ENCODE measurements at regions not wholly inside any gene's neighbourhood (a gene's known extent, or its start where the extent isn't known, plus 50 kb on each side); places are given as distances from the start of the nearest gene placed in this dataset.

DNA sequence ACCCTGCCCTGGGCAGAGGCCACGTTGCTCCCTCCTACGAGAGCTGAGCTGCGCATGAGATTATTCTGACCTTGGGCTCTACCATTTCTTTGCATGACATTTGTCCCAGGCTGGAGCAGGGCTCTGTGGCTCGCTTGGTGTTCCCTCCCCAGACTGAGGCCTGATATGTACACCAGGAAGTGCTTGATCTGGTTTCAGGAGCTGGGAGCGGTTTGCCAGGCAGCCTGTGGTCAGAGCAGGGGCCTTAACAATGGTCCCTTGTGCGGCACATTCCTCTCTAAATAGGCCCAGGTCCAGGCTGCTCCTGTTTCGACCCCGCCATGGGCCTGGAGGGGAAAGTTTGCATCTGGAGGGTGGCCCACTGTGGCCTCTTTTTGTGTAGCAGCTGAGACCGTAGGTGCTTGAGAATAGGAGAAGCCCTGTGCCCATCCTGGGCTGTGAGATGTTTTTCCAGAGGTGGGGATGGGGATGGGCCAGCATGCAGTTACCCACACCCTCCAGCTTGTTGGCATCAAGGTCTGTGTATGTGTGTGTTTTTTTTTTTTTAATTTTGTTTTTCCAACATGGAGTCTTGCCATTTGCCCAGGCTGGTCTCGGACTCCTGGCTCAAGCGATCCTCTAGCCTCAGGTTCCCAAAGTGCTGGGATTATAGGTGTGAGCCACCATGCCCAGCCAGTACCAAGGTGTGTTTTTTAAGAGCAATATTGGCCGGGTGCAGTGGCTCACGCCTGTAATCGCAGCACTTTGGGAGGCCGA, 253.9 kb downstream of the SEC14L1 start:
- H3K4me1 ChIP-seq (ENCODE audit: control insufficient read depth, insufficient read depth, low read length): peaks cover 62% of the 10 kb centered on the region
- H3K36me3 ChIP-seq (ENCODE audit: control insufficient read depth in 2 of 2, insufficient read depth in 2 of 2, low read length in 2 of 2): peaks cover 0 to 8% of the 10 kb centered on the region in 2 donors
- peak overlapping the region; percentile 49 for H3K27ac ChIP-seq (ENCODE audit: low read length)
- peak overlapping the region; percentile 19 to 36 for H3K9ac ChIP-seq (ENCODE audit: low read length in 2 of 2)
- H3K27me3 ChIP-seq (ENCODE audit: control insufficient read depth in 1 of 2, insufficient read depth in 2 of 2, low read length in 2 of 2): no peaks in the 10 kb centered on the region
- no peak overlapping the region for H3K4me3 ChIP-seq (ENCODE audit: low read length in 2 of 2)
- no peaks in the 10 kb centered on the region for H3K9me3 ChIP-seq (ENCODE audit: control insufficient read depth in 2 of 2, low read length in 2 of 2)

DNA sequence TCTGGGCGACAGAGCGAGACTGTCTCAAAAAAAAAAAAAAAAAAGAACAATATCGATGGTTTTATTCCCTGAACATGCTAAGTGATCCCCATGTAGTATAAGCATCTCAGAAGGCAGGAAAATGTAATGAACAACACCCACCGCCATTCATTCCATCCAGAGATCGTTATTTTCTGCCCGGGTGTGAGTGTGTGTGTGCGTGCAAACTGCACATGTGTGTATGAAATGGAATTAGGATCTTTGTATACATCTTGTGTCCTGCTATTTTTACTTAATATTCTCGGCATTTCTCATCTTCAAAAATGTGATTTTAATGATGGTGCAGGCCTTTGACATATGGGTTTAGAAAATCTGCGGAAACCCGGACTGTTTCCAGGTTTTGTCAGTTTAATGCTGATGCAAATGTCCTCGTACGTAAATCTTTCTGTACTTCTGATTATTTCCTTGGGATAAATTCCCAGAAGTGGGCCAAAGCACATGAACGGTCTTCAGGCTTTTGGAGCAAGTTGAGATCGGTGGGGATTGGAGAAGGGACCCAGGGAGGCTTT, 254.8 kb downstream of the SEC14L1 start:
- peaks cover 65% of the 10 kb centered on the region for H3K4me1 ChIP-seq (ENCODE audit: control insufficient read depth, insufficient read depth, low read length)

DNA sequence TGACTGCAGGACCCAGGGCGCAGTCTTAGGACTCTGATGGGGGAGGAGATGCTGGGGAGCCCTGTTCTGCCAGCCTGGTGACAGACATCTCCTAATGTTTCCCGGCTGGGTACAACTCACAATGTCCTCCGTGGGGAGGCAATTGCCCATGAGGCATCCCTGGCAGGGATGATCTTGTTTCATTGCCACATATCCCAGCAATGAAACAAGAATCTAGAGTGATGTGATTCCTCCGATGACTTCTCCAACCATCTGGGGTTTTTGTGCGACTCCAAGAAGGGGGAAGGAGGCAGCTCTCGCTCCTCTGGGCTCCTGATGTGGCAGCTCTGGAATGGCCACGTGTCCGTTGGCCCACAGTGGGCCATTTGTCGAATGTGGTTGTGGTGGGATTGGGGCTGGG, 255.8 kb downstream of the SEC14L1 start:
- Histone ChIP-seq H3K27ac (ENCODE audit: low read length) (no peak overlapping the region), H3K36me3 (ENCODE audit: control insufficient read depth in 2 of 2, insufficient read depth in 2 of 2, low read length in 2 of 2) (peaks cover 0 to 8% of the 10 kb centered on the region in 2 donors), H3K9ac (ENCODE audit: low read length in 2 of 2) (no peak overlapping the region), H3K27me3 (ENCODE audit: control insufficient read depth in 1 of 2, insufficient read depth in 2 of 2, low read length in 2 of 2) (no peaks in the 10 kb centered on the region), H3K4me1 (ENCODE audit: control insufficient read depth, insufficient read depth, low read length) (peaks cover 62% of the 10 kb centered on the region), H3K4me3 (ENCODE audit: low read length in 2 of 2) (no peak overlapping the region), H3K9me3 (ENCODE audit: control insufficient read depth in 2 of 2, low read length in 2 of 2) (no peaks in the 10 kb centered on the region)

More for the DNA sequence above, 254.8 kb downstream of the SEC14L1 start:
- Histone ChIP-seq H3K27ac (ENCODE audit: low read length) (no peak overlapping the region), H3K4me3 (ENCODE audit: low read length in 2 of 2) (no peak overlapping the region), H3K36me3 (ENCODE audit: control insufficient read depth in 2 of 2, insufficient read depth in 2 of 2, low read length in 2 of 2) (peaks cover 0 to 8% of the 10 kb centered on the region in 2 donors), H3K9ac (ENCODE audit: low read length in 2 of 2) (no peak overlapping the region), H3K9me3 (ENCODE audit: control insufficient read depth in 2 of 2, low read length in 2 of 2) (no peaks in the 10 kb centered on the region), H3K27me3 (ENCODE audit: control insufficient read depth in 1 of 2, insufficient read depth in 2 of 2, low read length in 2 of 2) (no peaks in the 10 kb centered on the region)

DNA sequence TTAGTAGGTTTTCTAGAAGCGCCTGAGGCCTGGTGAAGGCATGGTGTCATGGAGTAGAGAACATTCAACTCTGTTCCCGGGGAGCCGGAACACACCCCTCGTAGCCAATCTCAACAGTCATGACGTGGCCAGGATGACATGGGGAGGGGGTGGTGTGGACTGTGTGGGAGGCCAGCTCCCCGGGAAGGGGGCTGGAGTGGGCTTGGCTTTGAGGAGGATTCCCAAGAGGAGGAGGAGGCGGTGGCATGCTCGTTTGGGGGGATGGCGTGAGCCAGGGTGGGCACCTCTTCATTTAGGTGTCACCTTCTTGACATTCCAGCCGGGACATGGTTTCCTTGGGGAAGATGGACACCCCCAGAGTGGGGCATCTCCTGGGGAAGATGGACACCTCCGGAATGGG, 257.5 kb downstream of the SEC14L1 start:
- Histone ChIP-seq H3K27me3 (ENCODE audit: control insufficient read depth in 1 of 2, insufficient read depth in 2 of 2, low read length in 2 of 2) (no peaks in the 10 kb centered on the region), H3K4me1 (ENCODE audit: control insufficient read depth, insufficient read depth, low read length) (peaks cover 55% of the 10 kb centered on the region), H3K36me3 (ENCODE audit: control insufficient read depth in 2 of 2, insufficient read depth in 2 of 2, low read length in 2 of 2) (peaks cover 7 to 13% of the 10 kb centered on the region in 2 donors), H3K9me3 (ENCODE audit: control insufficient read depth in 2 of 2, low read length in 2 of 2) (no peaks in the 10 kb centered on the region), H3K9ac (ENCODE audit: low read length in 2 of 2) (no peak overlapping the region), H3K4me3 (ENCODE audit: low read length in 2 of 2) (no peak overlapping the region), H3K27ac (ENCODE audit: low read length) (peak overlapping the region; percentile 75)

DNA sequence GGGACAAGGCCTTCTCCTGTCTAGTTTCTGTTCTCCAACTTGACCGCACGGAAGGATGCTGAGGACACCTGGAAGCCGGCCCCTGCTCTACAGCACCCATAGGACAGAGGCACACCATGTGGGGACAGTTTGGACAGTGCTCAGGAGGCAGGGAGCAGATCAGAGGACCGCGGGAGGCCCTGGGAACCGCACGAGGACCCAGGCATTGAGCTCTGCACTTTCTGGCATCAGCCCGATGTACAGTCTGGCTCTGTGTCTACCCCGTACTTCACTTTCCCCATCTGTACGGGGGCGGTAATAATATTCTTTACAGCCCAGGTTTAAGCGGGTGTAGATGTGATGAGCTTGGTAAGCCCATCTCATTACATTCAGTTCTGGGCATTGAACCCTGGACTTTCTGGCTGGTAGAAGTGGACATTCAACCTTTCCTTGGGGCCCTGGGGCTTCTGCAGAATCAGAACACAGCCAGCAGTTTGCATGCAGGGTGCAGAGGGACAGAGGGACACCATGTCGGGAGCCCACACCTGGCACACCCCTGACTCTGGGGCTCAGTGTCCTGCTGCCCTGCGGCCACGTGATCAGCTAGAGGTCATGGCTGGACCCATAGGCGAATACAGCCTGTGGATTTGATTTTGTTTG, 258.7 kb downstream of the SEC14L1 start:
- Histone ChIP-seq H3K4me1 (ENCODE audit: control insufficient read depth, insufficient read depth, low read length) (peaks cover 56% of the 10 kb centered on the region), H3K9ac (ENCODE audit: low read length in 2 of 2) (no peak overlapping the region), H3K4me3 (ENCODE audit: low read length in 2 of 2) (no peak overlapping the region), H3K9me3 (ENCODE audit: control insufficient read depth in 2 of 2, low read length in 2 of 2) (no peaks in the 10 kb centered on the region), H3K36me3 (ENCODE audit: control insufficient read depth in 2 of 2, insufficient read depth in 2 of 2, low read length in 2 of 2) (peaks cover 7 to 13% of the 10 kb centered on the region in 2 donors), H3K27me3 (ENCODE audit: control insufficient read depth in 1 of 2, insufficient read depth in 2 of 2, low read length in 2 of 2) (no peaks in the 10 kb centered on the region), H3K27ac (ENCODE audit: low read length) (peak overlapping the region; percentile 75)

DNA sequence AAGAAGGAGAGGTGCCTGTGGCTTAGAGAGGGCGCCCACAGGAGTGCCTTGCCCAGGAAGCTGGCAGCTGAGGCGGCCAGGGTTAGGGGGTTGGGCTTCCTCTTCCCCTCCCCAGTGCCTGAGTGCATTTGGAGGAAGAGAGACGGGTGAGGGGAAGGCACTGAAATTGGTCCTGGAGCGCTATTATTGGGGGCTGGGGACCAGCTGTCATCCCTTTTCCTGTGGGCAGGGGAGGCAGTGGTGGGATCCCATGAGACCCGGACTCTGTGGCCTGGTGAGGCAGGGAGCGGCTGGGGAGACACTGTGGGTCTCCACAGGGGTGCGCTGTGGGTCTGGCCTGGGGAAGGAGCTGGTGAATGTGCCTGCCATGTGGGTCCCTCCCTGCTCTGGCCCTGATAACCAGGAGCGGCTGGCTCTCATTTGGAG, 259.7 kb downstream of the SEC14L1 start:
- H3K4me1 ChIP-seq (ENCODE audit: control insufficient read depth, insufficient read depth, low read length): peaks cover 59% of the 10 kb centered on the region
- peak overlapping the region; percentile 2 to 55 for H3K9ac ChIP-seq (ENCODE audit: low read length in 2 of 2)
- peaks cover 7 to 13% of the 10 kb centered on the region in 2 donors for H3K36me3 ChIP-seq (ENCODE audit: control insufficient read depth in 2 of 2, insufficient read depth in 2 of 2, low read length in 2 of 2)
- no peaks in the 10 kb centered on the region for H3K9me3 ChIP-seq (ENCODE audit: control insufficient read depth in 2 of 2, low read length in 2 of 2)
- peak overlapping the region in 1 of 2 donors; percentile 47 for H3K4me3 ChIP-seq (ENCODE audit: low read length in 2 of 2)
- no peaks in the 10 kb centered on the region for H3K27me3 ChIP-seq (ENCODE audit: control insufficient read depth in 1 of 2, insufficient read depth in 2 of 2, low read length in 2 of 2)
- peak overlapping the region; percentile 75 for H3K27ac ChIP-seq (ENCODE audit: low read length)

DNA sequence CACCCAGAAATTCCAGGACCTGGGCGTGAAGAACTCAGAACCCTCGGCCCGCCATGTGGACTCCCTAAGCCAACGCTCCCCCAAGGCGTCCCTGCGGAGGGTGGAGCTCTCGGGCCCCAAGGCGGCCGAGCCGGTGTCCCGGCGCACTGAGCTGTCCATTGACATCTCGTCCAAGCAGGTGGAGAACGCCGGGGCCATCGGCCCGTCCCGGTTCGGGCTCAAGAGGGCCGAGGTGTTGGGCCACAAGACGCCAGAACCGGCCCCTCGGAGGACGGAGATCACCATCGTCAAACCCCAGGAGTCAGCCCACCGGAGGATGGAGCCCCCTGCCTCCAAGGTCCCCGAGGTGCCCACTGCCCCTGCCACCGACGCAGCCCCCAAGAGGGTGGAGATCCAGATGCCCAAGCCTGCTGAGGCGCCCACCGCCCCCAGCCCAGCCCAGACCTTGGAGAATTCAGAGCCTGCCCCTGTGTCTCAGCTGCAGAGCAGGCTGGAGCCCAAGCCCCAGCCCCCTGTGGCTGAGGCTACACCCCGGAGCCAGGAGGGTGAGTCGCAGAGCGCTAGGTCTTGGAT, 261.5 kb downstream of the SEC14L1 start:
- Histone ChIP-seq H3K4me1 (ENCODE audit: control insufficient read depth, insufficient read depth, low read length) (peaks cover 68% of the 10 kb centered on the region), H3K27ac (ENCODE audit: low read length) (peak overlapping the region; percentile 99), H3K36me3 (ENCODE audit: control insufficient read depth in 2 of 2, insufficient read depth in 2 of 2, low read length in 2 of 2) (peaks cover 7 to 10% of the 10 kb centered on the region in 2 donors)

DNA sequence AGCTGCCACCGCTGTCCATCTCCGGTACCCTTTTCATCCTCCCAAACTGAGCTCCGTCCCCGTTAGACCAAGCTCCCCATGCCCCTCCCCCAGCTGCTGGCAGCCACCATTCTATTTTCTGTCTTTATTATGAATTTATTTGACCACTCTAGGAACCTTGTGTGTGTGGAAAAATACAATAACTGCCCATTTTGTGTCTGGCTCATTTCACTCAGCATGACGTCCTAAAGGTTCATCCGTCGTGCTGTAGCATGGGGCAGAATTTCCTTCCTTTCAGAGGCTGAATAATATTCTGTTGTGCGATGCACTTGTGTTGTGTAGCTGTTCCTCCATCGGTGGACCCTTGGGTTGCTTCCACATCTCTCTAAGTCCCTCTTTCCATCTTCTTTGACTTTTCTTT, 263.1 kb downstream of the SEC14L1 start:
- Histone ChIP-seq H3K9ac (ENCODE audit: low read length in 2 of 2) (peak overlapping the region; percentile 47 to 66), H3K27ac (ENCODE audit: low read length) (peak overlapping the region; percentile 99), H3K9me3 (ENCODE audit: control insufficient read depth in 2 of 2, low read length in 2 of 2) (no peaks in the 10 kb centered on the region), H3K4me1 (ENCODE audit: control insufficient read depth, insufficient read depth, low read length) (peaks cover 83% of the 10 kb centered on the region), H3K36me3 (ENCODE audit: control insufficient read depth in 2 of 2, insufficient read depth in 2 of 2, low read length in 2 of 2) (peaks cover 7 to 8% of the 10 kb centered on the region in 2 donors), H3K4me3 (ENCODE audit: low read length in 2 of 2) (no peak overlapping the region), H3K27me3 (ENCODE audit: control insufficient read depth in 1 of 2, insufficient read depth in 2 of 2, low read length in 2 of 2) (no peaks in the 10 kb centered on the region)

More for the DNA sequence above, 261.5 kb downstream of the SEC14L1 start:
- Histone ChIP-seq H3K27me3 (ENCODE audit: control insufficient read depth in 1 of 2, insufficient read depth in 2 of 2, low read length in 2 of 2) (no peaks in the 10 kb centered on the region), H3K9ac (ENCODE audit: low read length in 2 of 2) (no peak overlapping the region), H3K4me3 (ENCODE audit: low read length in 2 of 2) (no peak overlapping the region), H3K9me3 (ENCODE audit: control insufficient read depth in 2 of 2, low read length in 2 of 2) (no peaks in the 10 kb centered on the region)

DNA sequence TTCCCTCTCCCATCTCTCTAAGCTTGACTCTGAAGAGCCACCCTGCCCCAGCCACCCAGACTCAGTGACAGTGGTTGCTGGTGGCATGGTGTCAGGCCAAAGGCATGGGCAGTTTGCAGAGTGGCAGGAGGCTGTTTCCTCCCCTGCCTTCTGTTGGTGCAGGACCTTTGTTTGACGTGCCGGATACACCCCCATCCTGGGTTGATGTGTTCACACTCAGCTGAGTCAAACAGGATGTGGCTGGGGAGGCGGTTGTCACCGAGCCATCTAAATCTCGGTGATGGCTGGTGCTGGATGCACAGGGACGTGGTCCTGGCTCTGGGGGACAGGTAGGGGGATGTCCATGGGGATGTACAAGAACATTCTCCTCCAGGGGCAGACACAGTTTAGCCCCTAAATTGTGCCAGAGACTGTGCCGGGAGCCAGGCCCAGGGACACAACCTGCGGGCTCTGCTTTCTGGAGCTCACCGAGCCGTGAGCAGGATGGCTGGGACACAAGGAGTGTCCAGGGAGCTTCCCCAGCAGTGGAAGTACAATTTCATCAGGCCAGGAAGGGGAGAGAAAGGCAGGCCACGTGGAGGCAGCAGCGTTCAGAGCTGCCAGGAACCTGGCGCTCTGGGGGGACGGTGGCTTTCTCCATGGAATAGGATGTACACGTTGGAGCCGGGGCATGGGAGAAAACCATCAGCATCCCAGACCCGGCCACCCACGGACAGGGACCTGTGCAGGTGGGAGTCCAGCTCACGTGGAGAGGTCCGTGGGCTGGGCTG, 264.2 kb downstream of the SEC14L1 start:
- H3K9ac ChIP-seq (ENCODE audit: low read length in 2 of 2): peak overlapping the region; percentile 3 to 21
- H3K4me3 ChIP-seq (ENCODE audit: low read length in 2 of 2): peak overlapping the region in 1 of 2 donors; percentile 15
- peak overlapping the region; percentile 99 for H3K27ac ChIP-seq (ENCODE audit: low read length)
- no peaks in the 10 kb centered on the region for H3K27me3 ChIP-seq (ENCODE audit: control insufficient read depth in 1 of 2, insufficient read depth in 2 of 2, low read length in 2 of 2)
- peaks cover 5 to 7% of the 10 kb centered on the region in 2 donors for H3K36me3 ChIP-seq (ENCODE audit: control insufficient read depth in 2 of 2, insufficient read depth in 2 of 2, low read length in 2 of 2)
- peaks cover 85% of the 10 kb centered on the region for H3K4me1 ChIP-seq (ENCODE audit: control insufficient read depth, insufficient read depth, low read length)
- H3K9me3 ChIP-seq (ENCODE audit: control insufficient read depth in 2 of 2, low read length in 2 of 2): no peaks in the 10 kb centered on the region
